ENCODE measurements at regions not wholly inside any gene's neighbourhood (a gene's known extent, or its start where the extent isn't known, plus 50 kb on each side); places are given as distances from the start of the nearest gene placed in this dataset.

DNA sequence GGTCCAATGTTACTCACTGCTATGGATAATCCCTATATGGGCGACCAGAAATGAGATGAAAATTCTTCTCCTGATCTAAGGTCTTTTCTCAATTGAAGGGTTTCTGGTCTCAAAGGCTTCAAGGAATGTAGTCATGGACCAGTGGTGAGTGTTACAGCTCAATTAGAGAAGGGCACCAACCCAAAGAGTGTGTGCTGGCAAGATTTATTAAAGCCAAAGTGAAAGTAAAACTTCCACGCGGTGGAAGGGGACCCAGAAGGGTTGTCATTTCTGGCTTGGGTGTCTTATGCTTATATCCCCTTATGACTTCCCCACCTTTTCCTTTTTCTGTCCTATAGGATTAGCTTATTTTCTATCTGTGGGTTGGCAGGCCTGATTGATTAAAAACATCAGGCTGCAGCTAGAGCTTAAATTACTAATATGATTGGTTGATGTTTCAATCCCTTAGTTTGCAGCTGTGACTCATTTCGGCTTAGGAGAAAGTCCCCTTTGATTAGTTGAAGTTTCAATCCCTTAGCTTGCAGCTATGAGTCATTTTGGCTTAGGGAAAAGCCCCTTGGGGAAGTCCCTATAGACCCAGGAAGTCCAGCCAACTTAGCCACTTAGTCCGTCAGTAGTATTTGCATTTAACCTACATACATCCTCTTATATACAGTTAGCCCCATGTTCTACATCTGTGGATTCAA lies 179.5 kb upstream of the NLGN4Y start:
- H4K20me1 ChIP-seq (ENCODE audit: insufficient read depth) = no peaks in the 10 kb centered on the region
- no peaks in the 10 kb centered on the region for H3K79me2 ChIP-seq (replicated peaks; ENCODE audit: insufficient read depth, low read length)
- no peak overlapping the region for H3K4me3 ChIP-seq (ENCODE audit: low read length)
- TF ChIP-seq SMC3 (conservative IDR thresholded peaks at IDR 0.05; ENCODE audit: poor library complexity) = no peak
- no peak for TF ChIP-seq POLR2AphosphoS5 (IDR thresholded peaks at IDR 0.05)
- TF ChIP-seq EZH2 (IDR thresholded peaks at IDR 0.05; ENCODE audit: borderline replicate concordance, insufficient read depth, low read length, poor library complexity, severe bottlenecking) = no peak
- H3K27ac ChIP-seq (ENCODE audit: low read length) = no peak overlapping the region
- H3K36me3 ChIP-seq (ENCODE audit: insufficient read depth, low read length) = no peaks in the 10 kb centered on the region
- H3K27me3 ChIP-seq (ENCODE audit: insufficient read depth, low read depth, low read length) = no peaks in the 10 kb centered on the region
- H3F3A ChIP-seq (ENCODE audit: insufficient read depth, low read length, poor library complexity, severe bottlenecking) = no peaks in the 10 kb centered on the region
- H2AFZ ChIP-seq (ENCODE audit: low read depth, low read length) = no peak overlapping the region
- no peaks in the 10 kb centered on the region for H3K9me3 ChIP-seq (ENCODE audit: low read length)
- no peak overlapping the region for H3K4me2 ChIP-seq (ENCODE audit: low read length)
- H3K9me2 ChIP-seq (ENCODE audit: insufficient read depth, low read length) = no peaks in the 10 kb centered on the region
- no peak overlapping the region for H3K9ac ChIP-seq (ENCODE audit: low read length)

DNA sequence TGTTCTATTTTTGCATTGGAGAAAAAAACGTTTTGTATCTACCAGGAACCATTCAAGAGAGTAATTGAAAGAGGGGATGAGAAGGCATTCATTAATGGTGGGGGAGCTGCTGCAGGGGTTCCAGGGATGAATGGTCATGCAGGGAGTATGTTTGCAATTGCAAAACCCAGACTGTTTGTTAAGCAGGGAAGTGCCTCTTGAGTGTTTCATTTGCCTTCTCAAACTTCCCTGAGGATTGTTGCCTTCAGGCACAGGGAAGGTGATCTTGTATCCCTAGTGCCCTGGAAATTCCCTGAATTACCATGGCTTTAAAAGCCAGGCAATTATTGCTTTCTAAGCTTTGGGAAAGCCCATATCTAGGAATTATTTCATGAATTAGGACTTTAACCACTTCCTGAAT lies 172.7 kb upstream of the NLGN4Y start:
- Histone ChIP-seq H3K27ac (ENCODE audit: low read length) (no peak overlapping the region), H3K36me3 (ENCODE audit: insufficient read depth, low read length) (no peaks in the 10 kb centered on the region), H3K4me3 (ENCODE audit: low read length) (no peak overlapping the region), H3F3A (ENCODE audit: insufficient read depth, low read length, poor library complexity, severe bottlenecking) (no peaks in the 10 kb centered on the region), H3K4me2 (ENCODE audit: low read length) (no peak overlapping the region), H3K79me2 (replicated peaks; ENCODE audit: insufficient read depth, low read length) (no peaks in the 10 kb centered on the region), H3K9me2 (ENCODE audit: insufficient read depth, low read length) (no peaks in the 10 kb centered on the region), H2AFZ (ENCODE audit: low read depth, low read length) (no peak overlapping the region), H4K20me1 (ENCODE audit: insufficient read depth) (no peaks in the 10 kb centered on the region), H3K27me3 (ENCODE audit: insufficient read depth, low read depth, low read length) (no peaks in the 10 kb centered on the region), H3K9ac (ENCODE audit: low read length) (no peak overlapping the region), H3K9me3 (ENCODE audit: low read length) (no peaks in the 10 kb centered on the region)
- no peak for TF ChIP-seq EP300 (conservative IDR thresholded peaks at IDR 0.05; ENCODE audit: poor library complexity, severe bottlenecking)
- TF ChIP-seq, protein P1, sequence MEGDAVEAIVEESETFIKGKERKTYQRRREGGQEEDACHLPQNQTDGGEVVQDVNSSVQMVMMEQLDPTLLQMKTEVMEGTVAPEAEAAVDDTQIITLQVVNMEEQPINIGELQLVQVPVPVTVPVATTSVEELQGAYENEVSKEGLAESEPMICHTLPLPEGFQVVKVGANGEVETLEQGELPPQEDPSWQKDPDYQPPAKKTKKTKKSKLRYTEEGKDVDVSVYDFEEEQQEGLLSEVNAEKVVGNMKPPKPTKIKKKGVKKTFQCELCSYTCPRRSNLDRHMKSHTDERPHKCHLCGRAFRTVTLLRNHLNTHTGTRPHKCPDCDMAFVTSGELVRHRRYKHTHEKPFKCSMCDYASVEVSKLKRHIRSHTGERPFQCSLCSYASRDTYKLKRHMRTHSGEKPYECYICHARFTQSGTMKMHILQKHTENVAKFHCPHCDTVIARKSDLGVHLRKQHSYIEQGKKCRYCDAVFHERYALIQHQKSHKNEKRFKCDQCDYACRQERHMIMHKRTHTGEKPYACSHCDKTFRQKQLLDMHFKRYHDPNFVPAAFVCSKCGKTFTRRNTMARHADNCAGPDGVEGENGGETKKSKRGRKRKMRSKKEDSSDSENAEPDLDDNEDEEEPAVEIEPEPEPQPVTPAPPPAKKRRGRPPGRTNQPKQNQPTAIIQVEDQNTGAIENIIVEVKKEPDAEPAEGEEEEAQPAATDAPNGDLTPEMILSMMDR (IDR thresholded peaks at IDR 0.05; ENCODE audit: poor library complexity, severe bottlenecking) = no peak
- no peak for TF ChIP-seq POLR2AphosphoS5 (IDR thresholded peaks at IDR 0.05)
- TF ChIP-seq TAF1 (IDR thresholded peaks at IDR 0.05; ENCODE audit: low read depth) = no peak
- TF ChIP-seq, protein P2, sequence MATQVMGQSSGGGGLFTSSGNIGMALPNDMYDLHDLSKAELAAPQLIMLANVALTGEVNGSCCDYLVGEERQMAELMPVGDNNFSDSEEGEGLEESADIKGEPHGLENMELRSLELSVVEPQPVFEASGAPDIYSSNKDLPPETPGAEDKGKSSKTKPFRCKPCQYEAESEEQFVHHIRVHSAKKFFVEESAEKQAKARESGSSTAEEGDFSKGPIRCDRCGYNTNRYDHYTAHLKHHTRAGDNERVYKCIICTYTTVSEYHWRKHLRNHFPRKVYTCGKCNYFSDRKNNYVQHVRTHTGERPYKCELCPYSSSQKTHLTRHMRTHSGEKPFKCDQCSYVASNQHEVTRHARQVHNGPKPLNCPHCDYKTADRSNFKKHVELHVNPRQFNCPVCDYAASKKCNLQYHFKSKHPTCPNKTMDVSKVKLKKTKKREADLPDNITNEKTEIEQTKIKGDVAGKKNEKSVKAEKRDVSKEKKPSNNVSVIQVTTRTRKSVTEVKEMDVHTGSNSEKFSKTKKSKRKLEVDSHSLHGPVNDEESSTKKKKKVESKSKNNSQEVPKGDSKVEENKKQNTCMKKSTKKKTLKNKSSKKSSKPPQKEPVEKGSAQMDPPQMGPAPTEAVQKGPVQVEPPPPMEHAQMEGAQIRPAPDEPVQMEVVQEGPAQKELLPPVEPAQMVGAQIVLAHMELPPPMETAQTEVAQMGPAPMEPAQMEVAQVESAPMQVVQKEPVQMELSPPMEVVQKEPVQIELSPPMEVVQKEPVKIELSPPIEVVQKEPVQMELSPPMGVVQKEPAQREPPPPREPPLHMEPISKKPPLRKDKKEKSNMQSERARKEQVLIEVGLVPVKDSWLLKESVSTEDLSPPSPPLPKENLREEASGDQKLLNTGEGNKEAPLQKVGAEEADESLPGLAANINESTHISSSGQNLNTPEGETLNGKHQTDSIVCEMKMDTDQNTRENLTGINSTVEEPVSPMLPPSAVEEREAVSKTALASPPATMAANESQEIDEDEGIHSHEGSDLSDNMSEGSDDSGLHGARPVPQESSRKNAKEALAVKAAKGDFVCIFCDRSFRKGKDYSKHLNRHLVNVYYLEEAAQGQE (IDR thresholded peaks at IDR 0.05; ENCODE audit: borderline replicate concordance) = no peak
- TF ChIP-seq MXI1 (conservative IDR thresholded peaks at IDR 0.05; ENCODE audit: poor library complexity, severe bottlenecking) = no peak

DNA sequence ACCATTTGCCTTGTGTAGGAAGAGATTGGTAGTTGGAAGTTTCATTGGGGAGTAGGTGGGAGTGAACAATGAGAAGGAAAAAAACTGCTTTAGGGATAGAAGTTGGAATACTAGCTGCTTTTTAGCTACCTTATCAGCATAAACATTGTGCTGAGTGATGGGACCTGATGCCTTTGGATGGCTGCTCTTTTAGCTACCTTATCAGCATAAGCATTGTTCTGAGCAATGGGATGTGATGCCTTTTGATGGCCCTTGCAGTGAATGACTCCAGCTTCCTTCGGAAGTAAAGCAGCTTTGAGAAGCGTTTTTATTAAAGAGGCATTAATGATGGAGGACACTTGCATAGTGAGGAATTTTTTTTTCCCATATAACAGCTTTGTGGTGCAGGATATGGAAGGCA lies 168.2 kb upstream of the NLGN4Y start:
- Histone ChIP-seq H3K9me3 (ENCODE audit: low read length) (no peaks in the 10 kb centered on the region), H4K20me1 (ENCODE audit: insufficient read depth) (no peaks in the 10 kb centered on the region), H3K9ac (ENCODE audit: low read length) (no peak overlapping the region), H3K27me3 (ENCODE audit: insufficient read depth, low read depth, low read length) (no peaks in the 10 kb centered on the region), H3K9me2 (ENCODE audit: insufficient read depth, low read length) (no peaks in the 10 kb centered on the region), H3K4me3 (ENCODE audit: low read length) (no peak overlapping the region), H3K79me2 (replicated peaks; ENCODE audit: insufficient read depth, low read length) (no peaks in the 10 kb centered on the region), H3K27ac (ENCODE audit: low read length) (no peak overlapping the region), H2AFZ (ENCODE audit: low read depth, low read length) (no peak overlapping the region), H3K36me3 (ENCODE audit: insufficient read depth, low read length) (no peaks in the 10 kb centered on the region), H3K4me2 (ENCODE audit: low read length) (no peak overlapping the region), H3F3A (ENCODE audit: insufficient read depth, low read length, poor library complexity, severe bottlenecking) (no peaks in the 10 kb centered on the region)
- TF ChIP-seq MXI1 (conservative IDR thresholded peaks at IDR 0.05; ENCODE audit: poor library complexity, severe bottlenecking) (no peak), EP300 (conservative IDR thresholded peaks at IDR 0.05; ENCODE audit: poor library complexity, severe bottlenecking) (no peak), EZH2 (IDR thresholded peaks at IDR 0.05; ENCODE audit: borderline replicate concordance, insufficient read depth, low read length, poor library complexity, severe bottlenecking) (no peak), TAF1 (IDR thresholded peaks at IDR 0.05; ENCODE audit: low read depth) (no peak), POLR2AphosphoS5 (IDR thresholded peaks at IDR 0.05) (no peak)
- TF ChIP-seq, protein P1 (IDR thresholded peaks at IDR 0.05; ENCODE audit: poor library complexity, severe bottlenecking) = no peak
- TF ChIP-seq, protein P2 (IDR thresholded peaks at IDR 0.05; ENCODE audit: borderline replicate concordance) = no peak

Measured in neural cell (in vitro differentiated cells).